Stimulated activated CD4-positive, alpha-beta T cell treated with anti-CD3 and anti-CD28 coated beads, Interleukin-2, amount 100 ng/mL, for 24 hours (primary cell): ENCODE measurements at regions not wholly inside any gene's neighbourhood (a gene's known extent, or its start where the extent isn't known, plus 50 kb on each side); places are given as distances from the start of the nearest gene placed in this dataset.
"Not testable (repeated sequence)": the region's sequence is repeated elsewhere in the genome, so short reads cannot be mapped to it uniquely, and the experiment has no call there.

Source experiments
- DNase-seq, 2 donors: peaks; one replicate each; pipeline ENCODE4 v3.0.0-alpha.2; 2020

- DNase-seq, result no peak
These were observed 134.2 kb downstream of the SLC25A46 start for GRCh38 chr5:110872963-110873362.

GRCh38 chr5:110873773-110874437 lies 135.1 kb downstream of the SLC25A46 start:
- no peak for DNase-seq

- DNase-seq, result not testable (repeated sequence)
These were observed 136.3 kb downstream of the SLC25A46 start for GRCh38 chr5:110875115-110875514.

GRCh38 chr5:110878115-110878514 lies 139.3 kb downstream of the SLC25A46 start:
- no peak for DNase-seq

GRCh38 chr5:110879675-110880074 lies 140.9 kb downstream of the SLC25A46 start:
- no peak for DNase-seq

- no peak for DNase-seq
These were observed 141.6 kb downstream of the SLC25A46 start for GRCh38 chr5:110880413-110880812.

GRCh38 chr5:110884005-110884404 lies 145.2 kb downstream of the SLC25A46 start:
- DNase-seq, result no peak

GRCh38 chr5:110887170-110887569 lies 148.4 kb downstream of the SLC25A46 start:
- DNase-seq, result not testable (repeated sequence)

GRCh38 chr5:110893854-110894483 lies 155.2 kb downstream of the SLC25A46 start:
- DNase-seq, result not testable (repeated sequence)

- no peak for DNase-seq
These were observed 156.0 kb downstream of the SLC25A46 start for GRCh38 chr5:110894805-110895204.

- DNase-seq, result no peak
These were observed 158.1 kb downstream of the SLC25A46 start for GRCh38 chr5:110896901-110897300.

- no peak for DNase-seq
These were observed 161.0 kb downstream of the SLC25A46 start for GRCh38 chr5:110899566-110900412.

GRCh38 chr5:110900829-110901228 lies 162.0 kb downstream of the SLC25A46 start:
- no peak for DNase-seq

- no peak for DNase-seq
These were observed 165.2 kb downstream of the SLC25A46 start for GRCh38 chr5:110903966-110904365.

GRCh38 chr5:110908848-110909247 lies 162.7 kb upstream of the TSLP start:
- no peak for DNase-seq

- DNase-seq, result no peak
These were observed 162.1 kb upstream of the TSLP start for GRCh38 chr5:110909415-110909814.

- DNase-seq, result no peak
These were observed 161.6 kb upstream of the TSLP start for GRCh38 chr5:110909950-110910349.

GRCh38 chr5:110913221-110913620 lies 158.3 kb upstream of the TSLP start:
- DNase-seq, result no peak

- DNase-seq, result no peak
These were observed 155.0 kb upstream of the TSLP start for GRCh38 chr5:110916381-110917049.

- DNase-seq, result no peak
These were observed 154.2 kb upstream of the TSLP start for GRCh38 chr5:110917161-110917875.

GRCh38 chr5:110918683-110919082 lies 152.8 kb upstream of the TSLP start:
- no peak for DNase-seq

- DNase-seq, result no peak
These were observed 147.5 kb upstream of the TSLP start for GRCh38 chr5:110923971-110924370.

- DNase-seq, result no peak
These were observed 146.1 kb upstream of the TSLP start for GRCh38 chr5:110925398-110925797.
